A673 (cell line): ENCODE measurements at regions not wholly inside any gene's neighbourhood (a gene's known extent, or its start where the extent isn't known, plus 50 kb on each side); places are given as distances from the start of the nearest gene placed in this dataset.

Experiments
- CTCF ChIP-seq: fragments of 300-800, 200-600 bp; sonication (generic); conservative IDR thresholded peaks from 2 replicates; pipeline ENCODE4 v1.5.1; 2017; ENCODE audit warnings: low read depth, mild to moderate bottlenecking, antibody characterized with exemption, low read length, moderate library complexity, mixed read lengths
- EZH2 ChIP-seq: fragments of 200-600 bp; sonication (generic); IDR thresholded peaks from 2 replicates; pipeline ENCODE4 v1.6.1; 2017; ENCODE audit warnings: borderline replicate concordance, low read depth, mild to moderate bottlenecking, mixed read lengths, antibody characterized with exemption, low read length; ENCODE audit not compliant: poor library complexity, severe bottlenecking

GRCh38 chr7:85664341-85664740 lies 477.5 kb upstream of the SEMA3D start:
- TF ChIP-seq CTCF (no peak), EZH2 (no peak)
